ENCODE measurements at regions not wholly inside any gene's neighbourhood (a gene's known extent, or its start where the extent isn't known, plus 50 kb on each side); places are given as distances from the start of the nearest gene placed in this dataset.

DNA sequence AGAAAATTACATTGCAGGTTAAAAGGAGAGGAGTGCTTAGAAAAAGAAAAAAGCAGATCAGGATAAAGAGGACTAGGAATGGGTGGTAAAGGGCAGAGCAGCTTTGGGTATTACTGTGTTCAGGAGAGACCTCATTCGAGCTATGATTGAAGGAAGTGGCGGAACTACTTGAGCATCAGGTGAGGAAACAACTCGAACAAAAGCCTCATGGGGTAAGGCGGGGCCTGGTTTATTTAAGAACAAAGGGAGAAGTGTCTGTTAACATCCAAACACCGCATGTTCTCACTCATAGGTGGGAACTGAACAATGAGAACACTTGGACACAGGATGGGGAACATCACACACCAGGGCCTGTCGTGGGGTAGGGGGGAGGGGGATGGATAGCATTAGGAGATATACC is 444.6 kb upstream of the CCDC196 start:
- H3K56ac ChIP-seq (ENCODE audit: extremely low read depth, insufficient read depth, low read length): no peak overlapping the region
- H4K8ac ChIP-seq (ENCODE audit: low read depth in 2 of 2, low read length in 2 of 2): no peak overlapping the region
- no peak overlapping the region for H3K9ac ChIP-seq (ENCODE audit: low read depth, low read length)
- no peak overlapping the region for H2BK120ac ChIP-seq (ENCODE audit: low read depth, low read length)
- no peak overlapping the region for H3K4me2 ChIP-seq (ENCODE audit: low read depth, low read length)
- no peaks in the 10 kb centered on the region for H3K36me3 ChIP-seq (ENCODE audit: control insufficient read depth, insufficient read depth, low read length)
- WGBS, 2 experiments (ENCODE audit: extremely low coverage in 2 of 2, insufficient read length in 1 of 2): 42% methylated on average over 2 of the region's 6 CpGs; no CpG with 5 or more reads in 1 of the 2 experiments
- no peaks in the 10 kb centered on the region for H3K4me1 ChIP-seq (ENCODE audit: control insufficient read depth, insufficient read depth, low read length)
- H2BK15ac ChIP-seq (ENCODE audit: low read depth, low read length): no peak overlapping the region
- no peak overlapping the region for H3K4ac ChIP-seq (ENCODE audit: low read depth, low read length)
- H3K23ac ChIP-seq (ENCODE audit: low read depth, low read length): no peak overlapping the region
- CTCF ChIA-PET: no interaction called here
- dilution Hi-C loops (cut with HindIII; ENCODE audit: low sequenced_read_pairs, unreplicated experiment): no loop called here
- no peak for DNase-seq
- no peak overlapping the region for H3K4me3 ChIP-seq (ENCODE audit: insufficient read depth, low read depth, low read length)
- no peak overlapping the region for H2AFZ ChIP-seq (replicated peaks; ENCODE audit: low read length, poor library complexity)
- TF ChIP-seq POLR2A (IDR thresholded peaks at IDR 0.05; ENCODE audit: low read depth, low read length): no peak
- no peak for TF ChIP-seq RFX5 (IDR thresholded peaks at IDR 0.05; ENCODE audit: low read depth, low read length)
- TF ChIP-seq, protein P1, sequence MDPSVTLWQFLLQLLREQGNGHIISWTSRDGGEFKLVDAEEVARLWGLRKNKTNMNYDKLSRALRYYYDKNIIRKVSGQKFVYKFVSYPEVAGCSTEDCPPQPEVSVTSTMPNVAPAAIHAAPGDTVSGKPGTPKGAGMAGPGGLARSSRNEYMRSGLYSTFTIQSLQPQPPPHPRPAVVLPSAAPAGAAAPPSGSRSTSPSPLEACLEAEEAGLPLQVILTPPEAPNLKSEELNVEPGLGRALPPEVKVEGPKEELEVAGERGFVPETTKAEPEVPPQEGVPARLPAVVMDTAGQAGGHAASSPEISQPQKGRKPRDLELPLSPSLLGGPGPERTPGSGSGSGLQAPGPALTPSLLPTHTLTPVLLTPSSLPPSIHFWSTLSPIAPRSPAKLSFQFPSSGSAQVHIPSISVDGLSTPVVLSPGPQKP (IDR thresholded peaks at IDR 0.05; ENCODE audit: borderline replicate concordance, low read depth, low read length): no peak
- no peak for TF ChIP-seq RCOR1 (IDR thresholded peaks at IDR 0.05; ENCODE audit: insufficient replicate concordance, low read length)
- TF ChIP-seq MAFK (IDR thresholded peaks at IDR 0.05; ENCODE audit: low read depth, low read length): no peak
- no peak for TF ChIP-seq CHD1 (IDR thresholded peaks at IDR 0.05; ENCODE audit: low read depth, low read length)
- TF ChIP-seq SMC3 (IDR thresholded peaks at IDR 0.05; ENCODE audit: low read depth, low read length): no peak
- TF ChIP-seq, protein P2, sequence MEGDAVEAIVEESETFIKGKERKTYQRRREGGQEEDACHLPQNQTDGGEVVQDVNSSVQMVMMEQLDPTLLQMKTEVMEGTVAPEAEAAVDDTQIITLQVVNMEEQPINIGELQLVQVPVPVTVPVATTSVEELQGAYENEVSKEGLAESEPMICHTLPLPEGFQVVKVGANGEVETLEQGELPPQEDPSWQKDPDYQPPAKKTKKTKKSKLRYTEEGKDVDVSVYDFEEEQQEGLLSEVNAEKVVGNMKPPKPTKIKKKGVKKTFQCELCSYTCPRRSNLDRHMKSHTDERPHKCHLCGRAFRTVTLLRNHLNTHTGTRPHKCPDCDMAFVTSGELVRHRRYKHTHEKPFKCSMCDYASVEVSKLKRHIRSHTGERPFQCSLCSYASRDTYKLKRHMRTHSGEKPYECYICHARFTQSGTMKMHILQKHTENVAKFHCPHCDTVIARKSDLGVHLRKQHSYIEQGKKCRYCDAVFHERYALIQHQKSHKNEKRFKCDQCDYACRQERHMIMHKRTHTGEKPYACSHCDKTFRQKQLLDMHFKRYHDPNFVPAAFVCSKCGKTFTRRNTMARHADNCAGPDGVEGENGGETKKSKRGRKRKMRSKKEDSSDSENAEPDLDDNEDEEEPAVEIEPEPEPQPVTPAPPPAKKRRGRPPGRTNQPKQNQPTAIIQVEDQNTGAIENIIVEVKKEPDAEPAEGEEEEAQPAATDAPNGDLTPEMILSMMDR (conservative IDR thresholded peaks at IDR 0.05; ENCODE audit: low read depth, low read length): no peak
- TF ChIP-seq MAZ (IDR thresholded peaks at IDR 0.05; ENCODE audit: borderline replicate concordance, low read depth, low read length): no peak
- TF ChIP-seq CEBPB (IDR thresholded peaks at IDR 0.05; ENCODE audit: low read depth, low read length): no peak
- no peak for TF ChIP-seq FOS (IDR thresholded peaks at IDR 0.05; ENCODE audit: low read depth, low read length)
- no peak for TF ChIP-seq BHLHE40 (IDR thresholded peaks at IDR 0.05; ENCODE audit: low read depth, low read length)
- no peak for TF ChIP-seq NFE2L2 (IDR thresholded peaks at IDR 0.05; ENCODE audit: low read depth, low read length)
- no peaks in the 10 kb centered on the region for H4K20me1 ChIP-seq (ENCODE audit: insufficient read depth, low read length)
- in situ Hi-C loops (cut with MboI; ENCODE audit: low sequenced_read_pairs): no loop called here
- POLR2A ChIA-PET (ENCODE audit: unreplicated experiment): no interaction called here
- H3K27me3 ChIP-seq (ENCODE audit: control insufficient read depth, insufficient read depth, low read length): no peaks in the 10 kb centered on the region
- H3K27ac ChIP-seq (ENCODE audit: insufficient read depth, low read length): no peak overlapping the region
- no peak overlapping the region for H4K5ac ChIP-seq (ENCODE audit: low read depth, low read length)
- intact Hi-C loops (cut with micrococcal nuclease): no loop called here
- no peak overlapping the region for H2AK5ac ChIP-seq (ENCODE audit: low read depth, low read length)
- ATAC-seq (ENCODE audit: low read depth): no peak
- BruUV-seq (replicated peaks): no TSS peak
- H2BK20ac ChIP-seq (ENCODE audit: low read depth, low read length): no peak overlapping the region
- no peak overlapping the region for H3K14ac ChIP-seq (replicated peaks; ENCODE audit: low read depth, low read length)
- no peak overlapping the region for H4K91ac ChIP-seq (ENCODE audit: insufficient read depth, low read depth, low read length)
- H3K9me3 ChIP-seq (ENCODE audit: control insufficient read depth, insufficient read depth, low read length): peaks cover 7% of the 10 kb centered on the region
- H2AK9ac ChIP-seq (replicated peaks; ENCODE audit: low read depth, low read length, poor library complexity): no peak overlapping the region
- no peak overlapping the region for H2BK5ac ChIP-seq (ENCODE audit: low read depth, low read length, poor library complexity, severe bottlenecking)
- no peaks in the 10 kb centered on the region for H3K9me1 ChIP-seq (ENCODE audit: insufficient read depth, low read length)
- no peaks in the 10 kb centered on the region for H3K79me1 ChIP-seq (ENCODE audit: low read depth in 1 of 2, low read length in 2 of 2)
- H3K18ac ChIP-seq (ENCODE audit: low read depth, low read length): no peak overlapping the region
